Right ventricle myocardium superior (tissue), 1 donor: ENCODE measurements at regions not wholly inside any gene's neighbourhood (a gene's known extent, or its start where the extent isn't known, plus 50 kb on each side); places are given as distances from the start of the nearest gene placed in this dataset.

Experiments used
- ATAC-seq: fragments of 200-7000 bp; cut with Tn5 transposase; one replicate; pipeline ENCODE4 v1.9.1; 2020; ENCODE audit warnings: mild to moderate bottlenecking; ENCODE audit not compliant: poor library complexity
- DNase-seq: peaks from one replicate; pipeline ENCODE4 v3.0.0-alpha.2; 2020
- intact Hi-C: fragments of 100-400 bp; cut with DNase I; formaldehyde crosslinking; loops from one replicate; pipeline ENCODE4 v1.11.2; 2022
- donor health status: DM: no; HTN: yes; CAD: no; lungs with severe emphysema.

DNA sequence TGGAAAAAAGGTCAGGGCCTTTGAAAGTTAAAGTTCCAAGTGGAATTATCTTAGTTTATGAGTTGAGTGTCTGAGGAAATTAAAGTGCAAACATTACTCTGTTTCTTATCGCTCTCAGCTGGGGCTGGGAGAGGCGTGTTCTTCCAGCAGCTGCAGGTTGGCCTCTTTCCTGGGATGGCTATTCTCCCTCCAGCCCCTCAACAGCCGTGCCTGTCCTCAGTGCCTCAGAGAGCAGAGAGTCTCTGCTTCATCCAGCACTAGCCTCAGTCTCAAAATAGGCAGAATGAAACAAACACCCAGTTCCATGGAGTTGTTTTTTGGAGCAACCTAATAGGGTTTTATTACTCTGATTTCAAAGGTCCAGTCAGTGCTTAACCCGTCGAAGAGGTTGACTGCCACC is 298.1 kb downstream of the GALR1 start:
- intact Hi-C loops = no loop called here
- ATAC-seq = peak; percentile 92

DNA sequence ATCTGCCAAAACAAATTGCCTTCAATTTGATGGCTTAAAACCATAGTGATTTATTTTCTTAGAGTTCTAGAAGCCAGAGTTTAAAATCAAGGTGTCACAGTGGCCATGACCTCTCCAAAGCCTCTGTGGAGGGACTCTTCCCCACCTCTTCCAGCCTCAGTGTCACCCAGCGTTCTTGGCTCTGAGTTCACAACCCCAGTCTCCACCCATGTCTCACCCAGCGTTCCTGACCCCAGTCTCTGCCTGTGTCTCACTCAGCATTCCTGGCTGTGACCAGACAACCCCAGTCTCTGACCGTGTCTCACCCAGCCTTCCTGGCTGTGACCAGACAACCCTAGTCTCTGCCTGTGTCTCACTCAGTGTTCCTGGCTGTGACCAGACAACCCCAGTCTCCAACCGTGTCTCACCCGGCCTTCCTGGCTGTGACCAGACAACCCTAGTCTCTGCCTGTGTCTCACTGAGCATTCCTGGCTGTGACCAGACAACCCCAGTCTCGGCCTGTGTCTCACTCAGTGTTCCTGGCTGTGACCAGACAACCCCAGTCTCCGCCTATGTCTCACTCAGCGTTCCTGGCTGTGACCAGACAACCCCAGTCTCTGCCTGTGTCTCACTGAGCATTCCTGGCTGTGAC is 299.3 kb downstream of the GALR1 start:
- DNase-seq = no peak
- ATAC-seq = no peak
- intact Hi-C loops = no loop called here

More for the DNA sequence above, 298.1 kb downstream of the GALR1 start:
- peak; percentile 64 for DNase-seq

DNA sequence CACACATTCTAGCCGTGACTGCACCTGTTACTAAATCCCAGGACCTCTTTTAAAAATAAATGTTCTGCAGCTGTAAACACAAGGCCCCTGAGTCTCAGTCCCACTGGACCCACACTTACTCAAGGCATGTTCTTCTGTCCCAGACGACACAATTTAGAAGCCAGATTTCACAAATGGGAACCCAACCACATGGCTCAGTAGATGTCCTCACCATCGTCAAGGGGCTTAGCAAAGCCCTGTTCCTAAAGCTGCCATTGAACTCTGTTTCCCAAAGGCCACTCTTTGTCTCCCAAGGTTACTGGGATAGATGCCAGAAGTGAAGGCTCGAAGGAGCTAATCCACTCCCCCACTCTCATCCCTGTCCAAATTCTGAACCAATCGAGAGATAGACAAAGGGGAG is 301.0 kb downstream of the GALR1 start:
- intact Hi-C loops = no loop called here

DNA sequence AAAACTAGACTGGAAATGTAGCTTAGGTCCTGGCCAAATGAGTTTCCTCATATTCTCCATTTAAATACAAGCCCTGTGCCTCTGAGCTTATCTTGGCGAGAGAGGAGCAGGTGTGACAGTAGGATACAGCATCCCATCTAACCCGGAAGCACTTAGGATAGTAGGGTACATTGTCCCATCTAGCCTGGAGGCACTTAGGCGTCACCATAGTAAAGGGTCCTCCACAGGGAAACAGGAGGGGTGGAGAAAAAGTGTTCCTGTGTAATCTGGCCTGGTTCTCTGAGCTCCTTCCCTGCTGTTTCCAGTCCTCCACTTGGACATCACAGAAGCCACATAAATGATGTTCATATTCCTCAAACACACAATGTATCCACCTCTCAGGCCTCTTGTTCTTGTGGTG is 301.4 kb downstream of the GALR1 start:
- ATAC-seq = no peak
- intact Hi-C loops = no loop called here
- no peak for DNase-seq

More for the DNA sequence above, 301.0 kb downstream of the GALR1 start:
- ATAC-seq (peak; percentile 57), DNase-seq (no peak)

DNA sequence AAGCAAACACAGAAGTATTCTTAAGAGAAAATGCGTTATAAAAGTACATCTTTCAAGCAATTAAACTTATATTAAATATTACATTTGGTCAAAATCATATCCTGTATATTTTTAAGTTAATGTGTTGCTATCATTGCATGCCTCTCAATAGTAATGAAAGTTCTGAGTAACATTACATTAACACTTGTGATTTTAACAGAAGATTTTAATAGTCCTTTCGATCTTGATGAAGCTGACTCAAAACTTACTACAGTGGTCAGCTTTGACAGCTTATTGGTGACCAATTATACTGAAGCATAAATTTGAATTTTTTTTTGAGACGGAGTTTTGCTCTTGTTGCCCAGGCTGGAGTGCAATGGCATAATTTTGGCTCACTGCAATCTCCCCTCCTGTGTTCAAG is 303.3 kb downstream of the GALR1 start:
- ATAC-seq = no peak
- DNase-seq = no peak
- intact Hi-C loops = no loop called here

DNA sequence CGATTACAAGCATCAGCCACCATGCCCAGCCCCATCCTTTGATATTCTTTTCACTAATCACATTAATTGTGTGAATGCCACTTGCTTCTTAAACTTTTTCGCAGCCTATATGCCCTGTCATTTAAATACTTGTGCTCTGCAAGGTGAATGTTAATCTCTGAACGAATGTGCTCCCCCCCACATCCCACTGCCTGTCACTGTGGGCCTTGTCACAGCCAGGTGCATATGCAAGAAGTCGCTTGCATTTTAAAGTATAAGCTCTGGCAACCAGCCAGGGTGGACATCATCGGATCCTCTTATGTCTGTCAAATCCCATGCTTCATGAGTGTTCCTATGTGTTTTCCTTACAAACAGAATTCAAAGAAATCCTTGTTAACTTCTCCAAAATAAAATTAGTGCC is 304.4 kb downstream of the GALR1 start:
- no peak for DNase-seq
- no peak for ATAC-seq
- intact Hi-C loops = no loop called here

DNA sequence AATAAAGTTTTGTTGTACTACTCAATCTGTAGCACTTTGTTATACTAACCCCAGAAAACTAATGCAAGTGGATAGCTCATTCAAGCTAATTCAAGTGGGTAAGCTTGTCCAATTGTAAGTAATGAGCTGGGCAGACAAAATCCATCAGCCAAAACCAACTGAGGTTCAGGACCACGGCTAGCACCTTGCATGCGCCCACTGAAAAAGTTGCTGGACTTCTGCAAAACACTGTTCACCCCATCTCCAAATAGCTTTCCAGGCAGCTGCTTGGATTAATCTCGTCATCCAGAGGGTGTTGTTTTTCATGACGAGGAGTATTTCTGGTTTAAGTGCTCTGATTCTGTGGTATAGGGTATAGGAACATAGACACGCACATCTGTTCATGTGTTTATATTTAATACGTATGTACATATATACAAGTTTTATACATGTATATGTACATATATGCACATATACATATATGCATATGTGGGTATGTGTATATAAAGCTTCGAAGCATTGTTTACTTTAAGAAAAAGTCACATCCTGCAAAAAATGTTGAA is 307.5 kb downstream of the GALR1 start:
- intact Hi-C loops = no loop called here
- no peak for ATAC-seq
- DNase-seq = no peak

DNA sequence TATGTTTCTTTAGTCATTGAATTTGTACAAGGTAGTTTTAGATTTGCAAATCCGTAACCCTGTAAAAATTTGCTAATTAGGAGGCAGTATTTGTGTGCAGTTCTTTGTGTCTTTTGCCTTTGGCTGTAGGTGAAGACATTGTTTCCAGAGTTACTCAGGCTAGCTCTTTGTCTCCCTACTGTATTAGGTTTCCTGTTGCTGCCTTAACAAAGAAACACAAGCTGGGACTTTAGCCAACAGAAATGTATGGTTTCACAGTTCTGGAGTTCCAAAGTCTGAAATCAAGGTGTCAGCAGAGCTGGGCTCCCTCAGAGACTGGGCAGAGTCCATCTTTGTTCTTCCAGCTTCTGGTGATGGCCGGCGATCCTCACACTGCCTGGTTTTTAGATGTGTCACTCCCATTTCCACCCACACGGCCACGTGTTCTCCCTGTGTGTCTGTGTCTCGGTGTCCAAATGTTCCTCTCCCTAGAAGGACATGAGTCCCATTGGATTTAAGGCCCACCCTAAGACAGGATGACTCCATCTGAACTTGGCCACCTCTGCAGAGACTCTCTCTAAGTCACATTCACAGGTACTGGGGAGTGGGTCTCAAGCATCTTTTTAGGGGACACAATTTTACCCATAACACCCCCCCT is 309.7 kb downstream of the GALR1 start:
- no peak for ATAC-seq
- no peak for DNase-seq
- intact Hi-C loops = no loop called here

DNA sequence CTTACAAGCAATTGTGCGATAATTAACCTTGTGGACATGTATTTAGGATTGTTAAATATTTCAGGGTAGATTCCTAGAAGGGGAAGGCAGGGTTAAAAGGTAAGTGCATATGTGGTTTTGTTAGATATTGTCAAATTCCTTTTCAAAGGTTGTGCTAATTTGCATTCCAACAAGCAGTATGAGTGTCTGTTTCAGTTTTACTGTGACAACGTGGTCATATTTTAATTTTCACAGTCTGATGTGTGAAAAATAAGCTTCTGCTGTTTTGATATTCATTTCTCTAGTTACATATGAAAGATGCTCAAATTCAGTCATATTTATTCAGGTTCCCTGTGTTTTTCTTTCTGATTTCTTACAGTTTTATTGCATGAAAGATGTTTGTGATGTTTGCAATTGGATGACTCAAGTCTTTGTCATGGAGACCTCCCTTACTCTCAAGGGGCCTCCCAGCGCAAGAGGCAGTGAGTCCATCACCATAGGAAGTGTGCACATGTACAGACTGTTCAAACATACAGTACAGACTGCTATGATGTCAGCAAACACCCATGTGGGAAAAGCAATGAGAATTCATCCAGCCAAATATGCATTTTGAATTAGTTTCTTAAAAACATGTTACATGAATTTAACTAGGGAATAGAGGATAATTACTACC is 310.8 kb downstream of the GALR1 start:
- DNase-seq (no peak), ATAC-seq (no peak)
- intact Hi-C loops = no loop called here

DNA sequence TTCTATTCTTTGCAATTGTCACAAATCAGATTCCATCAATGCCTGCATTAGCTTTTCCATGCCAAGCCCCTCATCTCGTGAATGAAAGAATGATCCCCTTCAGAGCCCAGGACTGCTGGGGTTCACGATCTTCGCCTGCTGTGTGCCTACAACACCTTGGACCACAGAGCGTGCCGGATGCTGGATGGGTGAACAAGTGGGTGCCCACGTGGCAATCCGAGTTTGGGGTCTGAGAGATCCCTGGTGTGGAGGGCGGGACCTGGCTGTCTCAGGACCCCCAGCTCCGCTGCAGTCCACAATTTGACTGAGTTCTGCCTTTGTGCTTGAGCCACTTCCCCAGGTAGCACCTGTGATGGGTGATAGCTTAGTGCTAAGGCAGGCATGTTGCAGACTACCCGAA is 317.0 kb downstream of the GALR1 start:
- intact Hi-C loops = no loop called here
- DNase-seq (no peak), ATAC-seq (no peak)

DNA sequence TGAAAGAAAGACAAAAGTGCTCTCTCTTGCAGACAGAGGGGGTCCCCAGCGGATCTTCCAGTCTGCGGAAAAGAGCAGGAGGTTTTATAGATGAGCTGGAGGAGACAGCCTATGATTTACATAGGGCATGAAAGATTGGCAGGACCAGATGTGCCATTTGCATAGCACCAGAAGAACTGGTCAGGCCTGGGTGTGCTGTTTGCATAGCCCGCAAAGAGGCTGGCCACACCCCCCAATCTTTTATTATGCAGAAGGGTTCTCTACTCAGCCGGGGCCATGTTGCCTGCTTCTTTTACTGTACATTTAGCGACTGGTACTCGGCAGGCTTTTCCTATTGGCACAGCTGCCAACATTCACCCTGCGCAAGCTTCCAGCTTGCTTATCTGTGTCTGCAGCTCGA is 317.6 kb downstream of the GALR1 start:
- no peak for ATAC-seq
- intact Hi-C loops = no loop called here
- no peak for DNase-seq

DNA sequence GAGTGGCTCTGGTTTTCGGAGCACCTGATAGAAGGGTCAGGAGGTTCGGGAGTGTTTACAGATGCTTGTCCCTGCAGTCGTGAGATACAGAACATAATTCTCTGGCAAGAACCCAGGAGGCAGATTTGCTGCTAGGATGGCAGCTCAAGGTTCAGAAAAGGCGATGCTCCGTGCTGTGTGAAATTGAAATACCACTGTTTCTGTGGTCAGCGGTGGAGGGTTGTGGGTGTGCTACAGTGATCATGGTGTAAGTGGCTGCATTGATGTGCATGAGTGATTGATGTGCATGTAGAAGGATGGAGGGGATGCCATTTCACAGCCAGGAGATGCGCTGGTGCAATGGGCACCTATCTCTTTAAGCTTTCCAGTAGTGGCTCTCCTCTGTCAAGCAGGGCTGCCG is 322.1 kb downstream of the GALR1 start:
- ATAC-seq (no peak), DNase-seq (no peak)
- intact Hi-C loops = no loop called here

DNA sequence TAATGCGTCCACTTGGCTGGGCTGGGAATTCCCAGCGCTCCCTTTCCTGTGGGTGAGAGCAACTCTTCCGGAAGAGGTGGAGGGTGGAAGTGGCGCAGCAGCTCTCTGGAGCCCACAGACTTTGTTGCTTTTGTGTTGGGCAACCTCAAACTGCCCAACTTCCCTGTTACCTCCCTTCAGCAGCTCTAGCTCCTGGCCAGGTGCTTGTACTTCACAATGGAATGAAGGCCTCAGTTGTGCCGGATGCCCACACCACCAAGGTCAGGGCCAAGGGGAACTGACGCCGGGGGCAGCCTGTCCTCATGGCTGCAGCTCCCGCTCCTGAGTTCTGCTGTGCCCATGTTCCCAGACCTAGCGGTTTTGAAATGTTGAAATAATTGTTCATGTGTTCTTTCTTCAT is 322.9 kb downstream of the GALR1 start:
- intact Hi-C loops = no loop called here
- no peak for DNase-seq
- ATAC-seq = no peak

DNA sequence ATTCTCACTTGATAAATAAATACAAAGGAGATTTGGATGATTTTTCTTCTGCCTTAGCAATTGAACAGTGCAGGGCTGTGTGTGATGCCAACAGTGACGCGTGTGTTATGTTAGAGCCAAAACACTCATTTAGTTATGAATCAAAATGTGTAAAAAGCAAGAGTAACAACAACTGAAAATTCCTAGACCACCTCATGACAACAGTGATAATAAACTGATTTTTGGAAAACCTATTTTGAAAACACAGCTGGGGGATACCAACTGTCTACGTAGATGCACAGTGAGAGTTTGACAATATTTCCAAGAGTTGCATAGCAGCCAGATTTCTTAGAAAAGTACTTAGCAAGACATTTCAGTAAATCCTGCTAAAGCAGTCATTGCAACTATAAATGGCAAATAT is 323.9 kb downstream of the GALR1 start:
- intact Hi-C loops = no loop called here
- DNase-seq (no peak), ATAC-seq (no peak)

DNA sequence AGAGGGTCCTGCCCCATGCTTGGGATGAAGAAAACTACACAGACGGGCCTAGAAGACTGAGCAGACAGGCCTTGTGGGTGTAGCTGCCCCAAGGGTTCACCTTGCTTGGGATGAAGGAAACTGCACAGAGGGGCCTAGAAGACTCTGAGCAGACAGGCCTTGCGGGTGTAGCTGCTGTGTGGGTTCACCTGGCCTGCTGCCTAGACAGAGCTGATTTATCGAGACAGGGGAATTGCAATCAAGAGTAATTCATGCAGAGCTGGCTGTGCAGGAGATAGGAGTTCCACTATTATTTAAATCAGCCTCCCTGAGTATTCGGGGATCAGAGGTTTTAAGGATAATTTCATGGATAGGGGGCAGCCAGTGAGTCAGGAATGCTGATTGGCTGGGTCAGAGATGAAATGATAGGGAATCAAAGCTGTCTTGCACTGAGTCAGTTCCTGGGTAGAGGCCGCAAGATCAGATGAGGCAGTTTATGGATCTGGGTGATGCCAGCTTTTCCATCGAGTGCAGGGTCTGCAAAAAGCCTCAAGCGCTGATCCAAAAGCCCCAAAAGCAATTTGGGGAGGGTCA is 341.4 kb downstream of the GALR1 start:
- intact Hi-C loops = no loop called here
- DNase-seq (no peak), ATAC-seq (no peak)

DNA sequence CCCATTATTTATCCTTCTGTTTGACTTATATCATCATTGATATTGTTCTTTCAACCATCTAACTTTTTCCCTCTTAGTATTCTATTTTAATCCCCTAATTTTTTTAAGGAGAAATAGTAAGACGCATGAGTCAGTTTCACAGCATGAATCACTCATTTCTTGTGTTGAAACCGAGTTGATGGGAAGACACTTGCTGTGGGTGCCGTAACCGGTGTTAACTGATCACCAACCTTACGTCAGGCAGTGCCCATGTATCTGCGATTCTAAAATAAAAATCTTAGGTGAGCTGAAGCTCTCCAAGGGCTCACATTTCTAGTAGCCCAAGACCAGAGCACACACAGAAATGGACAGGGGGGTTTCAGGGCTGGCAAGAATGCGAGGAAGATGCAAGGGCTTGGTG is 348.1 kb downstream of the GALR1 start:
- no peak for ATAC-seq

DNA sequence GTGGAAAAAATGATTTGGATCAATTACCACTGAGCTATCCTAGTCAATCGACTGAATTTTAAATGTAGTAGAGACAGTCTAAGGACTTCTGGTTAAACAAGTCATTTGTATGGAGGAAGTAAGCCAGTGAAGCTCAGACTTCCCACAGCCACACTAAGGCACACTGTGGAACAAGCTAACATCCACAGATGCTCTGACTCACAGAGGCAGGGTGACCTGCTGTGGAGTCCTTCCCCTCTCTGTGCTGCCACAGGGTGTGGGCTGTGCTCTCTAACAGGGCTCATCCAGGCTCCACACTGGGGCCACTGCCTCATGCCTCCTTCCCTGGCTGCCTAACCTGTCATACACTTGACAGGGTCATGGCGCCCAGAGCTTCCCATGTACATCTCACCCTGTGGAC is 351.0 kb downstream of the GALR1 start:
- ATAC-seq (no peak), DNase-seq (no peak)
- intact Hi-C loops = no loop called here

More for the DNA sequence above, 348.1 kb downstream of the GALR1 start:
- no peak for DNase-seq
- intact Hi-C loops = no loop called here

DNA sequence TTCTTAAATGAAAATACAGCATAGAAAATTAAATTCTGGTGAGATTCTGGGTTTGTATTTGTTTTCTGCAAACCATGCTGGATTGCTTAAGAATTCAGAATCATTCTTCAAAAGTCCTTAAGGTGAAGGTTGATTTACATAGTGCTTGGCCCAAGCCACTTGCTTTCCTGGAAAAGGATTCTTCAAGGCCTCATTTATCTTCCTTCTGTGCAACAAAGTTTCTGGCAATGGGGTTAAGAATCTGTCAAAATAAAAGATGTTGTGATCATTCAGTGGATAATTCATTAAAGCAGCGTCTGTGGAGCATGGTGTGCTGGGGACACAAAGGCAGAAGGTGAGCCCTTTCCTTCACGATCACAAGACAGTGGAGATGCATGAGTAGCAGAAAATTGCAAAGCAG is 351.9 kb downstream of the GALR1 start:
- DNase-seq (no peak), ATAC-seq (no peak)
- intact Hi-C loops = no loop called here

DNA sequence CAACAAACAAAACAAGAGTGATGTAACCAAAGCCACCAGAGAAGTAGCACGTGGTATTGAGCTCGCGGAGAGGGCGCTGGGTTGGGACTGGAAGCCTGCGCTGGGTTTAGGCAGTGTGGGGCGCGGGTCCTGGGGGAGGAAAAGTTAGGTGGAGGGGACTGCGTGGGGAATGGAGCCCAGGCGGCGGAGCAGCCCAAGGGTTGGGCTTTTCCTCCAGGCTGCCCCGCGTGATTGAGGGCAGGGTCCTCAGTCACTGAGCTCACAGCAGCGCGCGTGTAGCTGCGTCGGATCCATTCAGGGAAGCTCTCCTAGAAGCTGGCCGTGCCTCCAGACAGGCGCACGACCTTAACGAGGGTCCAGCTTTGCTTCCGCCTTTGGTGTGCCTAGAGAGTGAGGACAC is 357.4 kb downstream of the GALR1 start:
- intact Hi-C loops = no loop called here
- ATAC-seq = no peak
- no peak for DNase-seq

DNA sequence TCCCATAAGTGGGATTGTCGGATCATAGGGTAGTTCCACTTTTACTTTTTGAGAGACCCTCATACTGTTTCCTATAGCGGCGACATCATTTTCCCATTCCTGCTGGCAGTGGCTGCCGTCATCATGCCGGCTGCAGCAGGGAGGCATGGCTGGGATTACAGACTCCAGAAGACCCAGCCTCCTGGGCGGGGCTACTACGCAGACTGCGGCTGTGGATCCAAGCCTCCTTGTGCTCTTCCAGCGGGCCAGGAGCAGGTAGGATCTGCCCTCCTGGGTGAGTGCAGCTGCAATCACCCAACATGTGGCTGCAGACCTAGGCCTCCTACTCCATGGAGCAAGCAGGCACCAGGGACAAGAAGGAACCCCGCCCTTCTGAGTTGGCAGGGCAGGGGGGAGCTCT is 359.2 kb downstream of the GALR1 start:
- DNase-seq (no peak), ATAC-seq (no peak)
- intact Hi-C loops = no loop called here
